ENCODE measurements at regions not wholly inside any gene's neighbourhood (a gene's known extent, or its start where the extent isn't known, plus 50 kb on each side); places are given as distances from the start of the nearest gene placed in this dataset.
"Not testable (repeated sequence)": the region's sequence is repeated elsewhere in the genome, so short reads cannot be mapped to it uniquely, and the experiment has no call there.

DNA sequence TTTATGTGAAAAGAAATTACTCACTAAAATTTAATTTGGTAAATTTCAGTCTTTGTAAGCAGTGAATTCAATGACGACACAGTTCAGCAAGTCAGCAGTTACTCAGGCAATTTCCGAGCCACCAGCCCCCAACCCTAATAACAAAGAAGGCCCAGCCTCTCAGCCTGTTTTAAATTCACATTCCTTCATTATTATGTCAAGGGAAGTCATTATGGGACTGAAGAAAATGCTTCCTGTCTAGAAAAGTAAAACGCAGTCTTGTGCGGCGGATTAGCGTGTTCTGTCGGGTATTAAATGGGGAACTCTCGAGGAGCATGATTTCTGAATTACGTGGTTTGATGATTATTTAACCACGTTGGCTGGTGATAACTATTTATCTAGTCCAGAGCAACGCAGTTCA lies 177.6 kb downstream of the AIPL1 start:
- peak; percentile 56 for DNase-seq (ENCODE audit: low read depth, low spot score)

DNA sequence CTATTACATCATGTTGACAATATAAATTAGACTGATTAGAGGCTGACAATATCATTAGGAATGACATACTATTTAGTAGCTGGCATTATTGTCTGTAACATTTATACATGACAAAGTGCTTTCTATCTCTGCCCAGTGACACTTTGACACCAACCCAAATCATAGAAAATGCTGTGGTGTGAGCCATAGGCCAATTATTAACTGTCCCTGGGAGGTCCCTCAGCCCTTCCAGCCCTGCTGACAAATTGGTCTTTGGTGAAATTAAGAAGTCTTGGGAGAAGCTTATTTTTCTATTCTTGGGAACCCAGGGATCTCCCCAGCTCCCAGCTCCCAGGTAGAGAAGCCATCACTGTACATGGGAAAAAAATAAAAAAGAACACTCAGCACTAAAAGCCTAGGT lies 179.6 kb downstream of the AIPL1 start:
- DNase-seq (ENCODE audit: low read depth, low spot score), result no peak

DNA sequence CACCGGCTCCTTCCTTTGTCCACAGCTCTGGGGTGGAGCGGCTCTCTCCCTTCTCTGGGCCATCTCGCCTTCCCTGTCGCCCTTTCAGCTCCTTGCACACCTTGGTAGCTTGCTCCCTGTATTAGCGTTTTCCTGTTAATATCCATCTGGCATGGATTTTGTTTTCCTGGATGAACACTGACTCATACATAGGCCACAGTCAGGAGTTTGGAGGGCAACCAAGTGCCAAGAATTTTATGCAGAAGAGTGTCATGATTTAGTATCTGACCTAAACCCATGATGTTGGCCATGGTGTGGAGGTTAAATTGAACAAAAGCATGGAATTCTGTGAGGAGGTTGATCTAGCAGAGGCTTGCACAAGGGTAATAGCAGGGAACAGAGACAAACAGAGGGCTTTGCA lies 180.9 kb downstream of the AIPL1 start:
- DNase-seq (ENCODE audit: low read depth, low spot score), result no peak

DNA sequence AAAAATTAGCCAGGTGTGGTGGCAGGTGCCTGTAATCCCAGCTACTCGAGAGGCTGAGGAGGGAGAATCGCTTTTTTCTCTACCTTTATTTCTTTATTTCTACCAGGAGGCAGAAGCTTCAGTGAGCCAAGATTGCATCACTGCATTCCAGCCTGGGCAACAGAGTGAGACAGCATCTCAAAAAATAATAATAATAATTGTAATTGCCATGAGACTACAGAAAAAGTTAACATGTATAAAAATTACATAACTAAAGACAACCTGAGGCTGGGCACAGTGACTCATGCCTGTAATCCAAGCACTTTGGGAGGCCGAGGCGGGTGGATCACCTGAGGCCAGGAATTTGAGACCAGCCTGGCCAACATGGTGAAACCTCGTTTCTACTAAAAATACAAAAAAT lies 181.5 kb downstream of the WSCD1 start:
- not testable (repeated sequence) for DNase-seq (ENCODE audit: low read depth, low spot score)

DNA sequence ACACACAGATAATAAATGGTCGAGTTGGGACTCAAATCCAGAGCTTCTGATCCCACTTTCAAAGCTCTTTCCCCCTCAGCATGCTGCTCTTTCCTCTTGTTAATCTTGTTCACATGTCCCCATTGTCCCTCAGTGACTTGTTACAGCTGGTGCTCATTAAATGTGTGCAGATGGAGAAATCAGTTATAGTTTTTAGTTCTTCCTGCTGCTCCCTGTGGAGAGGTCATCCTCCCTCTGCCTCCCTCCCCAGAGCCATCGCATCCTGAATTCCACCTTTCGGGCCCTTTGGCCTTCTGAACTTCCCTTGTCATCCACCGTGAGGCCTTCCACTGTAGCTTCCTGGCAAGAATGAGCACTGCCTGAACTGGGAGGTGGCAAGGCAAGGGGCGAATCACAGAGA lies 179.6 kb downstream of the WSCD1 start:
- no peak for DNase-seq (ENCODE audit: low read depth, low spot score)

DNA sequence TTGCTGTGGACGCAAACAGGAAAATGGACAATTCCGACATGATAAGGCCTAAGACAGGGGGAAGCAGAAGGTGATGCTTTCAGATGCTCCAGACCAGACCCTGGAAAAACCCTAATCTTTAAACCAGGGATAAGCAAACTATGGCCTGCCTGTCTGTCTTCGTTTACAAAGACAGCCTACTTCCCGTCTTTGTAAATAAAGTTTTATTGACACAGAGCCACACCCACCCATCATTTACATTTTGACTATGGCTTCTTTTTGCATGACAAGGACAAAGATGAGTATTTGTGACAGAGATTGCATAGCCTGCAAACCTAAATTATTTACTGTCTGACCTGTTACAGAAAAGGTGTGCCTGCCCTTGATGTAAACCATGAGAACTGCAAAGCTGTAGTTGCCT lies 177.9 kb downstream of the WSCD1 start:
- no peak for DNase-seq (ENCODE audit: low read depth, low spot score)

DNA sequence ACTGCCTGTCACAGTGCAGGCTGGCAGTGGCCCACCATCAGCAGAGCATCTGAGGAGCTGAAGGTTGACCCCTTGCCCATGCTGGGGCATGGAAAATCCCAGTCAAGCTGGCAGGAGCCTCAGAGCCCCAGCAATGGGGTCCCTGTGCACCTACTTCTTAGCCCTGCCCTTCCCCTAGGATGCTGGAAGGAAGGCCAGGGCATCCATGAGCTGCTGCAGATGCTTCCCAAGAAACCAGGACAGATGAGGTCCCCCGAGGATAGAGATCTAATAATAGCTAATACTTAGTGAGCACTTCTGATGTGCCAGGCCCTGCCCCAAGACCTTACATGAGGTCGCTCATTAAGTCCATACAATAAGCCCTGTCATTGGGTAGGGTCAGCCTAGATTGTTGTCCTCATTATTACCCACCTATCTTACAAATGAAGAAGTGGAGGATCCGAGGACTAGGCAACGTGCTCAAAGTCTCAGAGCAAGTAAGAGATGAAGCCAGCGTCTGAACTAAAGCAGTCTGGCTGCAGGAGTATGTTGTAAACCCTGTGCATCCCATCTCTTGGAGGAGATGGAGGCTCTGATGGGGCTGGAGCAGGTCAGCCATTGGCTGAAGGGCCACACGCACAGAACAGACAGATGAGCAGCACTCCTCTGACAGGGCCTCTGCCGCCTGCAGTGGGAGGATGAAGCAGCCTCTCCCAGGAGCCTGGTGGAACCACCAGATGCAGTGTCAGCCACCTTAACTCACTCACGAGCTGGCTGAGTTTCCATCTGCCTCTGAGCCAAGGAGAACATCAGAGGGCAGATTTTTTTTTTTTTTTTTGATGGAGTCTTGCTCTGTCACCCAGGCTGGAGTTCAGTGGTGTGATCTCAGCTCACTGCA lies 175.4 kb downstream of the WSCD1 start:
- DNase-seq (ENCODE audit: low read depth, low spot score), result no peak

DNA sequence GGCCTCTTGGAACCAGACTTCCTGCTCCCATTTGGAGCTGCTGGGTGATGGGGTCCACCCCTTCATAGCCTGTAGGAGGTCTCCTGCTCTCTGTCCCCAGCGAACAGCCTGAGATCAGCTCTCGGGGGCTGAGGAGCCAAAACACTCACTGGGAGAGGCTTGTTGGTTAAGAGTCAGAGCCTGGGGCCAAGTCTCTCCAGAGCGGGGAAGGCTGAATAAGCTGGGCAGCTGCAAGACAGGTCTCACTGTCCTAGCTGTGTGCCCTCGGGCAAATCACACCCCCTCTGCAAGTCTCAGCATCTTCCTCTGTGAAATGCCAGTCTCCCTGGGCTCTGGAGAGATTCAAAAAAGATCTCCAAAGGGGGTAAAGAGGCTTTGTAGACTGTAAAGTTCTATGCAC lies 174.6 kb downstream of the WSCD1 start:
- peak; percentile 88 for DNase-seq (ENCODE audit: low read depth, low spot score)

DNA sequence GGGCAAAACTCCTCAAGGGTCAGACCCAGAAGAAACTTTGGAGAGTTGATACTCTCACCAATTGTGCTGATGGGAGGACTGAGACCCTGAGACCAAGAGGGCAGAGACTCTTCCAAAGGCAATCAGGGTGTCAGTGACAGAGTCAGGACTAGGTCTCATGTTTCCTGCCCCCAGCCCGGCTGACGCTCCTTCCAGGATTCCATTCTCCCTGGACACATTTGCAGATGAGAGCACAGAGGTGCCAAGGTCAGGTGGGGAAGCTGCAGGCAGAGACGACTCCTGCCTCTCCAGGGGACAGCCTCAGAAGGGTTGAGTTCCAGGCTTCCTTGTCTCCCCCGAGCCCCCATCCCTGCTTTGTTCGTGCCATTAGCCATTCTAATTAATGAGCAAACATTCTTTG lies 174.1 kb downstream of the WSCD1 start:
- DNase-seq (ENCODE audit: low read depth, low spot score), result no peak

DNA sequence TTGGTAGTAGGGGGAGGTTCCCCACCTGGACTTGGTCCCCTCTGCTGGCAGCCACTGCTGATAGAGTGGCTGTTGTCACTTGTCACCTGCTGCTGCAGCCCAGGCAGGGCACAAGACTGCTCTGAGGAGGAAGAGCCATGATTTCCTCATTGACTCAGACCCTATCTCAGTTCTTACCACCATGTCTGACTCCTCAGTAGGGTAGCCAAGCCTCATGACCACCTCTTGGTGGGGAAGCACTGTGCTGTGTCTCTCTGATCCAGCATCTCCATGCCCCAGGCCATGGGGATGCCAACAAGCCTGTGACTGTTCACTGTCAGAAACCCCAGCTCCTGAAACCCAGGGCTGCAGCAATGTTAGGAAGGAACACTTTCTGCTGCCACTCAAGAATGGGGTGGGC lies 173.0 kb downstream of the WSCD1 start:
- no peak for DNase-seq (ENCODE audit: low read depth, low spot score)

DNA sequence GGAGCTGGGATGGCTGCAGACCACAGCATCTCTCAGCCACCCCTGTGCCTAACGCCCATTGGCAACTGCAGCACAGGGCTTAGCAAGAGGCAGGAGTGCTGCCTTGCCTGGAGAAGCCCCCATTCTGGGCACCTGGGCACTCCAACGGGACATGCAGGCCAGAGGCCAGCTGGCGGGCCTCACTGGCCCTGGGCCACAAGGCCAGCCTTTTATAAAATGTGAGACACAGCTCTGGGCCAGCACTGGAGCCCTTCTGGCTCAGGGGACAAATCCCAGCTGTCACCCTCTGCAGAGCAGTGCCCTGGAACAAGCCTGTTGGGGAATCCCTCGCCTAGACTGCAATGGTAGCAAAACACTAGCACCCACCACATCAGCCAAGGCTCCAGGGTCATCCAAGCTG lies 171.8 kb downstream of the WSCD1 start:
- DNase-seq (ENCODE audit: low read depth, low spot score), result no peak

DNA sequence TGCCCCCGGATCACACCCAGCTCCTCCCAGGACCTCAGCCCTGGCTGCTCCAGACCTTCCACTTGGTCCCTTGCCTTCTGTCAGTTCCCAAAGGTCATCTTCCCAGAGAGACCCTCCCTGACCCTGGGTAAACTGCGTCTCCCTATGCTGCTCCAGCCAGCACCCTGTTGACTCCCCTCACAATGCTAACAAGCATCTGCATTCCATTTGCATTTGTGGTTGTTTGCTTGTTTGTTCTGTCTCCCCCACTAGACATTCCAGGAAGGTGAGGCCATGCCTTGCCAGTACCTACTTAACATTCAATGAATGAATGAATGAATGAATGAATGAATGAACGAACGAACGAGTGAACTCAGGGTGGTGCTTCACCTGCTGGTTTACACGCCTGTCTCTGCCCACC lies 171.2 kb downstream of the WSCD1 start:
- no peak for DNase-seq (ENCODE audit: low read depth, low spot score)

DNA sequence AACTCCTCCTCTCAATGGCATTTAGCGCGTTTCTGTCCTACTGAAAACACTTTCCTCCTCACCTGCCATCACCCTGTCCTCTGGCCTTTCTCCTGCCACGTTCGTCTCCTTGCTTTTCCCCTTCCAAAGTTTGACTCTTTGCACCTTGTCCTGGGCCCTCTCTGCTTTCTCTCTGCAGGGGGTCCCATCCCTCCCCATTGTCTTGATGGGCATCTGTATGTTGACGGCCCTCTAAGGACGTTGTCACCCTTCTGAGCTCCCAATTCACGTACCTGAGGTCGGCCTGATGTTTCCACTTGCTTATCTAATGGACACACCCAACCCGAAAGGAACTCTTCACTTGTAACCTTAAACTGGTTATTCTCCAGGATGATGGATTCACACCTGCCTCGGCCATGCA lies 170.4 kb downstream of the WSCD1 start:
- DNase-seq (ENCODE audit: low read depth, low spot score), result no peak

DNA sequence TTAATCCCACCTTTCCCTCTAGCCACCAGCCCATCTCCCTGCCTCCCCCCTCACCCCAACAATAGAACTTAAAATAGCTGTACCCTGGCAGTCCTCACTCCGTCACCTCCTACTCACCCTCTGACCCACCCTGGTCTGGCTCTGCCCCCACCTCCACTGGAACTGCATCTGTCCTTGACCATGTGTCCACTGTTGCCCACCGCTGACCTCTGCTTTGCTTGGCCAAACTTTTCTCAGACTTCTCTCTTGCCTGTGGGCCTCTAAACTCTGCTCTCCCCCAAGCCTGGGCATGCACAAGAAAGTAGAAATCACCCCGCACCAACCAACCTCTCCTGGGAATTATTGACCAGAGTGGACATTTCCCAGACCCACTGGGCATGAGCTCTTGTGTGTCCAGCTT lies 169.8 kb downstream of the WSCD1 start:
- DNase-seq (ENCODE audit: low read depth, low spot score), result no peak

DNA sequence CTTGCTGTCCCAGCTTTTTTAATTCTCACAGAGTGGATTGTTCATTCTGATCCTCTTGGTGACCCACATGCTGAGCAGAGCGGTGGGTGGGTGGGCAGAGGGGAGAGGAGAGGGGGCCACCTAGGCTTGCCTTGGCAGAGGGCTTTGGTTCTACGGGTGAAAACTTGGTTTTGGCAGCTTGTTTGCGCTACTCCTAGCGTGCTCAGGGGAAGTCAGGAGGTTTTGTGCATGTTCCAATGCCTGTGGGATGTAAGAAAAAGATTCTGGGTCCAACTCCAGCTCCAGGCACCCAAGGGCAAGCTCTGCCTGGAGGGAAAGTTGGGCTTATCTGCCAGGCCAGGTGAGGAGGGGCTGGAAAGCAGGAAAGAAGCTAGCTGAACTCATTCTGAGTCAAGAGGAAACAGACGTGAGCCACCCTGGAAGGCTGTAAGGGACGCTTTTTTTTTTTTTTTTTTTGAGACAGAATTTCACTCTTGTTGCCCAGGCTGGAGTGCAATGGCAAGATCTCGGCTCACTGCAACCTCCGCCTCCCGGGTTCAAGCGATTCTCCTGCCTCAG lies 169.1 kb downstream of the WSCD1 start:
- DNase-seq (ENCODE audit: low read depth, low spot score), result no peak

DNA sequence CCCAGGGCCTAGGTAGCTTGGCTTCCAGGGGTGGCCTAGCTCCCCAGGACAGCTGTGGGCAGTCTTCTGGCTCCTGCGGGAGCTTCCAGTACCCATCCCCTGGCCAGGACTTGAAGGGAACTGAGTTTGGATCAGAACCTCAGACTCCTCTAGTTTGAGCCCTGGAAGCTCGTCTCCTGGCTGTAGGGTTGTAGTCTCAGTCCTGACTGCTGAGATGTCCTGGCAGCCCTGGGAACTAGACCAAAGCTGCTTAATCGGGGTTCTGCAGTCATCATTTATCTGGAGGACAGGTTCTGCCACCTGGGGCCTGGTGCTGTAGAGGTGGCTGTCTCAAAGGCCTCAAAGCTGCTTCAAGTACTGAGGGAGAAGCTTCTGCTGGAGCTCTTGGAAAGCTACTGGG lies 163.7 kb downstream of the WSCD1 start:
- no peak for DNase-seq (ENCODE audit: low read depth, low spot score)

DNA sequence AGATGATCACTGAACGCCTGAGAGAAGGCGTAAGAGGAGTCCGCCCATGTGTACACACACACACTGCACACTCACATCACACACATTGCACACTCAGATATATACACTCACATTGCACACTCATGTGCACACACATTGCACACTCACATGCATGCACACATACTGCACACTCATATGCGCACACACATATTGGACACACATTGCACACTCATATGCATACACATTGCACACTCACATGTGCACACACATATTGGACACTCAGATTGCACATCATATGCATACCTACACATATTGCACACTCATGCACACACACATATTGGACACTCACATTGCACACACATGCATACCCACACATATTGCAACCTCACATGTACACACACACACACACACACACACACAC lies 163.2 kb downstream of the WSCD1 start:
- no peak for DNase-seq (ENCODE audit: low read depth, low spot score)

DNA sequence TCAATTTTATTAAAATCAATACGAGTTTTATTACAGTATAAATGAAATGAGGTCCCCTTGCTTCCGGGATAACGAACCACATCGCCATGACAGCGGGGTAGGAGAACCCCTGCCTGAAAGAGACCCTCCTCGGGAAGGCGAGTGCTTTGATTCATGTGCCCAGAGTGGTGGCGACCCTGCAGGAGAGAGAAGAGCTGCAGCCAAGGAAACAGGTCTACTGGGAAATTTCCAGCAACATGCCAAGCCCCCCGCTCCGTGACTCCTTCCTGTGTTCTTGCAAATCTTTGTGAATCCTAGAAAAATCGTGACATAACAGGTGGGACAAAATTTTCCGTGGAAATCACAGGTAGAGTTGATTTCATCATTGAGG lies 162.5 kb downstream of the WSCD1 start:
- no peak for DNase-seq (ENCODE audit: low read depth, low spot score)

DNA sequence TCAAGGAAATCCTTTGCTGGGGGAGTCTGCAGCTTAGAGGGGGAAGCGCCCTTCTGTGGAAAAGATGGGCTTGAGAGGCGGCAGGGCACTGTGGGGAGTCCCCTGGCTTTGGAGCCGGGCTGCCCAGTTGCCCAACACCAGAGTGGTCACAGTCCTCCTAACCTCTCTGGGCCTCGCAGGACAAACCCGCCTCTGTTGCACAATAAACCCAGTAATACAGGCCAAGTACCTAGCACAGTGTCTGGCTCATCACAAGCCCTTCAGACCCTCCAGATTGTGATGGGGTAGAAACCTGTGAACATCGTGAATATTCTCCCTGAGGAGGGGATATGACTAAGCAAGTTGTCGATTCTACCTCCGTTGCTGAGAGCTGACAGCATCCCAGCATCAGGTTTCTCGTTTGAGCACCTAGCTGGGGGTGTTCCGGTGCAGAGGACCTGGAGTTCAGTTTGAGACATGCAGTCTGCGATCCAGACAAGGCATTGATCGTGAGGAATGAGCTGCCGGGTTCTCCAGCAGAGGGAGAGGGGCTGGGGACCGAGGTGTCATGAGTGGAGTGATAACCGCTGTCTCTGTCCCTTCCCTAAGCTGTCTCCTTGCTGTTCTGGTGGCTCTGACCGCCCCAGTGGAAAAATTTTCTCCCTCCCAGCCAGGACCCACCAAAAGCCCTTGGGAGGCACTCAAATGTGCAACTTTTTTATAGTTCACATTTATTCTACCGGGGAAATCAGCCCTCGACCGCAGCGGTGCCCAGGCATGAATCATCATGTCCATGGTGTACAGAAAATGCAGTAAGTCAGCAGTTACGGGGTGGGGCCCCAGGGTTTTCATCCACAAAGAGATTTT lies 161.9 kb downstream of the WSCD1 start:
- no peak for DNase-seq (ENCODE audit: low read depth, low spot score)

DNA sequence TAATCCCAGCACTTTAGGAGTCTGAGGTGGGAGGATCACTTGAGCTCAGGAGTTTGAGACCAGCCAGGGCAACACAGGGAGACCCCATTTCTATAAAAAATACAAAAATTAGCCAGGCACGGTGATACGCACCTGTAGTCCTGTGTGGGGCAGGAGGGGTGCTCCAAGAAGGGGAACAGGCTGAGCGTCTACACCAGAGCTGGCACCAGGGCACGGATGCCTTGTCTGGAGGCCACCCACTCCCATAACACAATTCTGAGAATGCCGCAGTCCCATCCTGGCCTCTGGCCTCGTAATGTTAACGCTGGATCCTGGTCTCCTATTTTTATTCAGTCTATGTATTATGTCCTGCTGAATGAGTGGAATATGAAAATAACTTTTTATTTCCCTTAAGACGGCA lies 161.3 kb downstream of the WSCD1 start:
- no peak for DNase-seq (ENCODE audit: low read depth, low spot score)

DNA sequence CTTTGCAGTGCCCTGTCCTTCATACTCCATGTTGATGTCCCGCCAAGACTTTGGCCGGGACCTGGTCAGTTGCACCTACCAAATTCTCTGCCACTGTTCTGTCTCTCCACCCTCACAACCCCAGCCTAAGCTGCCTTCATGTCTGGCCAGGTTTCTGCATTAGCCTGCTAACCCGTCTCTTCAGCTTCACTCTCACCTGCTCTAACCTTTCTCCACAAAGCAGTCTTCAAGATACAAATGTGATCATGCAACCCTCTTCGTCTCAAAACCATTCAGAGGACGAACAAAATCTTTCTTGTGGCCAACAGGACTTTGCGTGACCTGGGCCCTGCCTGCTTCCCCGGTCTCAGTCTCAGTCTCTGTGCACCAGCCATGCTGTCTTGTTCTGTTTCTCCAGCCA lies 148.2 kb downstream of the WSCD1 start:
- no peak for DNase-seq (ENCODE audit: low read depth, low spot score)

Data from ELF-1 (cell line).